ENCODE measurements at regions not wholly inside any gene's neighbourhood (a gene's known extent, or its start where the extent isn't known, plus 50 kb on each side); places are given as distances from the start of the nearest gene placed in this dataset.
"Not testable (repeated sequence)": the region's sequence is repeated elsewhere in the genome, so short reads cannot be mapped to it uniquely, and the experiment has no call there.

- no peak for DNase-seq
These were observed 509.2 kb upstream of the SLC35B3 start for GRCh38 chr6:8944548-8944947.

- DNase-seq: no peak
These were observed 507.7 kb upstream of the SLC35B3 start for GRCh38 chr6:8943073-8943472.

- no peak for DNase-seq
These were observed 506.2 kb upstream of the SLC35B3 start for GRCh38 chr6:8941577-8941976.

- DNase-seq: no peak
These were observed 505.0 kb upstream of the SLC35B3 start for GRCh38 chr6:8940356-8940755.

GRCh38 chr6:8939615-8940014, 504.3 kb upstream of the SLC35B3 start:
- peak; percentile 60 for DNase-seq

- DNase-seq: no peak
These were observed 499.0 kb upstream of the SLC35B3 start for GRCh38 chr6:8934318-8934717.

GRCh38 chr6:8930009-8930408, 494.7 kb upstream of the SLC35B3 start:
- no peak for DNase-seq

GRCh38 chr6:8920244-8920643, 484.9 kb upstream of the SLC35B3 start:
- not testable (repeated sequence) for DNase-seq

- DNase-seq: no peak
These were observed 482.9 kb upstream of the SLC35B3 start for GRCh38 chr6:8918196-8918595.

- DNase-seq: no peak
These were observed 479.4 kb upstream of the SLC35B3 start for GRCh38 chr6:8914700-8915099.

GRCh38 chr6:8908638-8909037, 473.3 kb upstream of the SLC35B3 start:
- no peak for DNase-seq

GRCh38 chr6:8906699-8907098, 471.4 kb upstream of the SLC35B3 start:
- no peak for DNase-seq

- DNase-seq: no peak
These were observed 470.4 kb upstream of the SLC35B3 start for GRCh38 chr6:8905757-8906156.

GRCh38 chr6:8904754-8905153, 469.4 kb upstream of the SLC35B3 start:
- no peak for DNase-seq

- DNase-seq: no peak
These were observed 464.7 kb upstream of the SLC35B3 start for GRCh38 chr6:8900056-8900455.

- DNase-seq: no peak
These were observed 454.2 kb upstream of the SLC35B3 start for GRCh38 chr6:8889514-8889913.

GRCh38 chr6:8888468-8888867, 453.1 kb upstream of the SLC35B3 start:
- no peak for DNase-seq

GRCh38 chr6:8881663-8882062, 446.3 kb upstream of the SLC35B3 start:
- no peak for DNase-seq

- DNase-seq: no peak
These were observed 444.0 kb upstream of the SLC35B3 start for GRCh38 chr6:8879334-8879733.

GRCh38 chr6:8875986-8876385, 440.6 kb upstream of the SLC35B3 start:
- no peak for DNase-seq

- DNase-seq: no peak
These were observed 437.2 kb upstream of the SLC35B3 start for GRCh38 chr6:8872589-8872988.

- DNase-seq: no peak
These were observed 430.1 kb upstream of the SLC35B3 start for GRCh38 chr6:8865451-8865850.

- DNase-seq: no peak
These were observed 425.3 kb upstream of the SLC35B3 start for GRCh38 chr6:8860671-8861070.

- no peak for DNase-seq
These were observed 424.2 kb upstream of the SLC35B3 start for GRCh38 chr6:8859501-8859900.

- no peak for DNase-seq
These were observed 423.5 kb upstream of the SLC35B3 start for GRCh38 chr6:8858854-8859331.

GRCh38 chr6:8857160-8857559, 421.8 kb upstream of the SLC35B3 start:
- no peak for DNase-seq

Data from islet precursor cell (in vitro differentiated cells).